Cardiac fibroblast (primary cell): ENCODE measurements at regions not wholly inside any gene's neighbourhood (a gene's known extent, or its start where the extent isn't known, plus 50 kb on each side); places are given as distances from the start of the nearest gene placed in this dataset.
"Not testable (repeated sequence)": the region's sequence is repeated elsewhere in the genome, so short reads cannot be mapped to it uniquely, and the experiment has no call there.

Experiments
- DNase-seq, 2 donors: peaks; one replicate each; pipeline versions ENCODE4 v3.0.0 to v3.0.0-alpha.2; 2010; ENCODE audit warnings: low read depth in 2 of 2
- H3K4me3 ChIP-seq, 2 donors: replicated peaks in 1 of 2; 1 replicate in 1 of 2; 2 replicates in 1 of 2; pipeline ENCODE4 v1.5.1; 2011; ENCODE audit warnings: low read depth in 2 of 2, low read length in 2 of 2, mild to moderate bottlenecking in 2 of 2, moderate library complexity in 1 of 2
- TF ChIP-seq, protein P1 (sequence below): IDR thresholded peaks from one replicate; pipeline ENCODE4 v1.5.1; 2011; ENCODE audit warnings: low read depth, mild to moderate bottlenecking, low read length, inconsistent platforms

DNA sequence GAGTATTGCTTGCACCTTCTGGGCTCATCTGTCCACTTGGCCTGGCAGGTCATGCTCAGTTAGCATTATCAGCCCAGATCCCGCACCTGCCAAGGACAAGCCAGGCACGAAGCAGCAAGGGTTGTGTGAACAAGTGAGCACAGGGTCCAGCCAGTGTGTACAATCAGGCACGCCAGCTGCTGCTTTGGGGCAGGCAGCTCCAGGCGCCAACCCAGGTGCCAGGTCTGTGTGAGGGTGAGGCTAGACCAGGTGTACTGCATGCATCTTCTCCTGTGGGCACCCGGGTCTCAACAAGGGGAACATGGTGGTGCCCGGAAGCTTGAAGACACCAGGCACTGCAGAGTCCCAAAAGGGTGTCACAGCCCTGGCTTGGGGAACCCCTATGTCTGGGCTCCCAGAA is 1446.8 kb downstream of the PCDH9 start:
- DNase-seq: no peak
- no peak overlapping the region for H3K4me3 ChIP-seq
- TF ChIP-seq, protein P1, sequence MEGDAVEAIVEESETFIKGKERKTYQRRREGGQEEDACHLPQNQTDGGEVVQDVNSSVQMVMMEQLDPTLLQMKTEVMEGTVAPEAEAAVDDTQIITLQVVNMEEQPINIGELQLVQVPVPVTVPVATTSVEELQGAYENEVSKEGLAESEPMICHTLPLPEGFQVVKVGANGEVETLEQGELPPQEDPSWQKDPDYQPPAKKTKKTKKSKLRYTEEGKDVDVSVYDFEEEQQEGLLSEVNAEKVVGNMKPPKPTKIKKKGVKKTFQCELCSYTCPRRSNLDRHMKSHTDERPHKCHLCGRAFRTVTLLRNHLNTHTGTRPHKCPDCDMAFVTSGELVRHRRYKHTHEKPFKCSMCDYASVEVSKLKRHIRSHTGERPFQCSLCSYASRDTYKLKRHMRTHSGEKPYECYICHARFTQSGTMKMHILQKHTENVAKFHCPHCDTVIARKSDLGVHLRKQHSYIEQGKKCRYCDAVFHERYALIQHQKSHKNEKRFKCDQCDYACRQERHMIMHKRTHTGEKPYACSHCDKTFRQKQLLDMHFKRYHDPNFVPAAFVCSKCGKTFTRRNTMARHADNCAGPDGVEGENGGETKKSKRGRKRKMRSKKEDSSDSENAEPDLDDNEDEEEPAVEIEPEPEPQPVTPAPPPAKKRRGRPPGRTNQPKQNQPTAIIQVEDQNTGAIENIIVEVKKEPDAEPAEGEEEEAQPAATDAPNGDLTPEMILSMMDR: no peak

DNA sequence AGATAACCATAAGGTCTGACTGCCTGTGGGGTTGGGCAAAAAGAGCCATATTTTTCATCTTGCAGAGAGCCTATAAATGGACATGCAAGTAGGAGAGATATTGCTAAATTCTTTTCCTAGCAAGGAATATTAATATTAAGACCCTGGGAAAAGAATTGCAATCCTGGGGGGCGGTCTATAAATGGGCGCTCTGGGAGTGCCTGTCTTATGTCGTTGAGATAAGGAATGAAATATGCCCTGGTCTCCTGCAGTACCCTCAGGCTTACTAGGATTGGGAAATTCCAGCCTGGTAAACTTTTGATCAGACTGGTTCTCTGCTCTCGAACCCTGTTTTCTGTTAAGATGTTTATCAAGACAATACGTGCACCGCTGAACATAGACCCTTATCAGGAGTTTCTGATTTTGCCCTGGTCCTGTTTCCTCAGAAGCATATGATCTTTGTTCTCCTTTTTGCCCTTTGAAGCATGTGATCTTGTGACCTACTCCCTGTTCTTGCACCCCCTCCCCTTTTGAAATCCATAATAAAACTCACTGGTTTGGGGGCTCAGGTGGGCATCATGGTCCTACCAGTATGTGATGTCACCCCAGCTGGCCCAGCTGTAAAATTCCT is 1458.3 kb downstream of the PCDH9 start:
- DNase-seq, H3K4me3 ChIP-seq: not testable (repeated sequence)

DNA sequence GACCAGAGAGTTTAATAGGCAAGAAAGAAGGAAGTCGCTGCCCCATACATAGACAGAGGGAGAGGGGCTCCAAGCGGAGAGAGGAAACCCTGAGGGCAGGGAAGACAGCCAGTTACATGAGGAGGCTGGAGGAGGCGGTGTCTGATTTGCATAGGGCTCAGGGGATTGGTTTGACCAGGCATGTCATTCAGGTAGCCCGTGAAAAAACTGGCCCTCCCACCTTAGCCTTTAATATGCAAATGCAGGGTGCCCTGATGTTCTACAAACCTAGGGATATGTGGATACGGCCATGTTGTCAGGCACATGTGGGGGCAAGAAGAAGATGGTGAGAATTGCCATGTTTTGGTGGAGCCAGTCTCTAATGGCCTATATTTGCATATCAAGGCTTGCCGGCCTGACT is 1461.6 kb downstream of the PCDH9 start:
- TF ChIP-seq, protein P1: no peak
- H3K4me3 ChIP-seq: no peak overlapping the region
- DNase-seq: no peak

DNA sequence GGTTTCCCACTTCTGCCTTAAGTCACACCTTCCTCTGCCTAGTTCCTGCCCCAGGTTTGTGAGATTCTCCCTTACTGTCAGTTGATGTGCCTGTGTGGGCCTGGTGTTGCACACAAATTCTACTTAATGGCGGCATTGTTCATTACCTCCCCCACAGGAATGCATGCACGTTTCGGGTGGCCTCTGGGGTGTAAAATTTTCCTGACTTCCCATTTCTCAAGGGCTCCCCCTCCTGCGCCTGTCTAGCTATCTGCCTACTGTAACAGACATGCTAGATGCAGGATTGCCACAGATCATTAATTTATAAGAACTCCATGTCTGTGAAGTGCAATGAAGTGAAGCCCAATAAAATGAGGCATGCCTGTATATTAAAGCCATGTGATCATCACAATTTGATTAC is 1466.3 kb downstream of the PCDH9 start:
- no peak for DNase-seq
- TF ChIP-seq, protein P1: no peak
- H3K4me3 ChIP-seq: no peak overlapping the region

DNA sequence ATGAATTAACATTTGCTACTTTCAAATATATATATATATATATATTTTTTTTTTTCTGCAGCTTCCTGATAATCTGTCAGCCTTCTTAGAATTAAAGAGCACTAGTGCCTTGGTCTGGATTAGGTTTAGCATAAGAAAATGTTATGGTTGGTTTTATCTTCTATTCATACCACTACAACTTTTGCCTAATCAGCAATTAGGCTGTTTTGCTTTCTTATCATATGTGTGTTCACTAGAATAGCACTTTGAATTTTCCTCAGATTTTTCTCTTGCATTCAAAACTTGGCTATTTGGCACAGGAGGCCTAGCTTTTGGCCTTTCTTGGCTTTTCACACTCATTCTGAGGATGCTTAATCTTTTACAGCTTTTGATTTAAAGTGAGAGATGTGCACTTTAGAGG is 1468.1 kb downstream of the PCDH9 start:
- TF ChIP-seq, protein P1: no peak

DNA sequence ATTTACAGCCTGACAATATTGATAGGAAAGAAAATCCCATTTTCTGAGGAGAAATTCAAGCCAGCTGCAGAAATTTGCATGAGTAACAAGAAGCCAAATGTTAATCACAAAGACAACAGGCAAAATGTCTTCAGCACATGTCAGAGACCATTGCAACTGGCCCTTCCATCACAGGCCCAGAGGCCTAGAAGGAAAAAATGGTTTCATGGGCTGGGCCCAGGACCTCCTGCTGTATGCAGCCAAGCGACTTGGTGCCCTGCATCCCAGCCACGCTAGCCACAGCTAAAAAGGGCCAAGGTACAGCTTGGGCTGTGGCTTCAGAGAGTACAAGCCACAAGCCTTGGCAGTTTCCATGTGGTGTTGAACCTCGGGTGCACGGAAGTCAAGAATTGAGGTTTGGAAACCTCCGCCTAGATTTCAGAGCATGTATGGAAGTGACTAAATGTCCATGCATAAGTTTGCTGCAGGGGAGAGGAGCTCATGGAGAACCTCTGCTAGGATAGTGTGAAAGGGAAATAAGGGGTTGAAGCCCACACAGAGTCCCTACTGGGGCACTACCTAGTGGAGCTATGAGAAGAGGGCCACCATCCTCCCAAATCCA is 1474.0 kb downstream of the PCDH9 start:
- TF ChIP-seq, protein P1: no peak
- H3K4me3 ChIP-seq: no peak overlapping the region
- no peak for DNase-seq

More for the DNA sequence above, 1468.1 kb downstream of the PCDH9 start:
- DNase-seq: no peak
- H3K4me3 ChIP-seq: no peak overlapping the region

DNA sequence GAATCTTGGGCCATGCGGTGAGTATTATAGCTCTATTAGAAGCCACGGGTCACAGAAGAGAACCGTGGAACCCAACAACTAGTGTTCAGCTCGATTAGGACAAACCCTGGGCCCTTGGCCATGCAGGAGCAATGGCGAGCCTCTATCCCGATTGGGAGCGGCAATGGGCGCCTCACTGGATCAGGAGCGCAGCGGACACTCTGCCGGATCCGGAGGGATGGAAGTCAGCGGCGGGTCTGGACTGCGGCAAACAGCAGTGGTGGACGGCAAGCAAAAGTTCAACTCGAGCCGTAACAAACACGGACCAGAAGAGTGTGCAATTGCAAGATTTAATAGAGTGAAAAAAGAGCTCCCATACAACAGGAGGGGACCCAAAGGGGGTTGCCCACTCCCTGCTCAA is 1481.9 kb downstream of the PCDH9 start:
- TF ChIP-seq, protein P1: no peak
- H3K4me3 ChIP-seq: no peak overlapping the region
- DNase-seq: no peak
